Prostate gland (tissue), 2 donors: ENCODE measurements at regions not wholly inside any gene's neighbourhood (a gene's known extent, or its start where the extent isn't known, plus 50 kb on each side); places are given as distances from the start of the nearest gene placed in this dataset.

Experiments used
- POLR2A ChIP-seq: fragments of 450-650 bp; IDR thresholded peaks from one replicate; pipeline ENCODE4 v1.6.1; 2016; ENCODE audit warnings: antibody characterized with exemption, mild to moderate bottlenecking
- TF ChIP-seq, protein P1 (sequence below), 4 experiments: fragments of 200-600 bp in 2 of 4; fragments of 450-650 bp in 2 of 4; sonication (generic) in 2 of 4; IDR thresholded peaks; 1 replicate in 3 of 4; 2 replicates in 1 of 4; pipeline ENCODE4 v1.5.1; 2016 to 2019; ENCODE audit warnings: antibody characterized with exemption in 4 of 4, mild to moderate bottlenecking in 2 of 4, moderate library complexity in 2 of 4

DNA sequence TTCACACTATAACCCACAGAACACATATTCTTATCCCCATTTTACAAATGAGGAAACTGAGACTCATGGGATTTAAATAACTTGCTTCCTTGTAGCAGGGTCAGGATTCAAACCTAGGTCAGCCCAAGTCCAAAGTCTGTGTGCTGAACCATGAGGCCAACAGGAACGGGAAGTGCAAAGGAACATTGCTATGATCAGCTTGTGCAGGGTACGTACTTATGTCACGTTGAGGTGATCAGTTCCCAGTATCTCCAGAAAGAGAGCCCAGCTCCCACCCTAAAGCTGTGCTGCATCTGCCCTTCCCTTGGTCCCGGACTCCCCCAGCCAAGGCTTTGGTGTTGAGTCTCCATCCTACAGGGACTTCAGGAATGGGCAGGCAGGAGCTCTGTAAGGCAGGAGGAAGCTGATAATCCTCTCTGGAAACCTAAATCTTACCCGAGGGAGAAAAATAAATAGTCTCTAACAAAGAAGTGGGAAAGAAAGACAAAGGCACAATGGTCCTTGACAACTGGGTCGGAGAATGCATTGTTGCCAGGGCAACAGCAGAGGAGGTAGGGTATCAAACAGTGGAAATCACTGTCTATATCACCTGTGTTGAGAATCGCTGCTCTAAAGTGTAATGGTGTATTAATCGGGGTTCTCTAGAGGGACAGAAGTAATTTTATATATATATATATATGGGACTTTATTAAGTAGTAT is 82.5 kb upstream of the FICD start:
- TF ChIP-seq POLR2A, result no peak
- TF ChIP-seq, protein P1, sequence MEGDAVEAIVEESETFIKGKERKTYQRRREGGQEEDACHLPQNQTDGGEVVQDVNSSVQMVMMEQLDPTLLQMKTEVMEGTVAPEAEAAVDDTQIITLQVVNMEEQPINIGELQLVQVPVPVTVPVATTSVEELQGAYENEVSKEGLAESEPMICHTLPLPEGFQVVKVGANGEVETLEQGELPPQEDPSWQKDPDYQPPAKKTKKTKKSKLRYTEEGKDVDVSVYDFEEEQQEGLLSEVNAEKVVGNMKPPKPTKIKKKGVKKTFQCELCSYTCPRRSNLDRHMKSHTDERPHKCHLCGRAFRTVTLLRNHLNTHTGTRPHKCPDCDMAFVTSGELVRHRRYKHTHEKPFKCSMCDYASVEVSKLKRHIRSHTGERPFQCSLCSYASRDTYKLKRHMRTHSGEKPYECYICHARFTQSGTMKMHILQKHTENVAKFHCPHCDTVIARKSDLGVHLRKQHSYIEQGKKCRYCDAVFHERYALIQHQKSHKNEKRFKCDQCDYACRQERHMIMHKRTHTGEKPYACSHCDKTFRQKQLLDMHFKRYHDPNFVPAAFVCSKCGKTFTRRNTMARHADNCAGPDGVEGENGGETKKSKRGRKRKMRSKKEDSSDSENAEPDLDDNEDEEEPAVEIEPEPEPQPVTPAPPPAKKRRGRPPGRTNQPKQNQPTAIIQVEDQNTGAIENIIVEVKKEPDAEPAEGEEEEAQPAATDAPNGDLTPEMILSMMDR (IDR thresholded peaks at IDR 0.05), result no peak
